GM23248 (cell line): ENCODE measurements at regions not wholly inside any gene's neighbourhood (a gene's known extent, or its start where the extent isn't known, plus 50 kb on each side); places are given as distances from the start of the nearest gene placed in this dataset.

Experiments used
- DNase-seq: peaks from one replicate; pipeline ENCODE4 v3.0.0-alpha.2; 2015
- H2AFZ ChIP-seq: fragments of 200-600 bp; sonication (generic); 2 replicates; pipeline ENCODE4 v1.6.1; 2016; ENCODE audit warnings: antibody characterized with exemption
- H3F3A ChIP-seq: fragments of 200-600 bp; sonication (generic); 2 replicates; pipeline ENCODE4 v1.6.1; 2016; ENCODE audit warnings: mild to moderate bottlenecking, antibody characterized with exemption, mixed run types; ENCODE audit not compliant: insufficient read depth
- H3K27ac ChIP-seq: fragments of 200-600 bp; sonication (generic); 2 replicates; pipeline ENCODE4 v1.5.1; 2016; ENCODE audit warnings: mild to moderate bottlenecking
- H3K27me3 ChIP-seq: fragments of 200-600 bp; sonication (generic); replicated peaks from 2 replicates; pipeline ENCODE4 v1.6.1; 2016; ENCODE audit warnings: mild to moderate bottlenecking; ENCODE audit not compliant: insufficient read depth
- H3K36me3 ChIP-seq: fragments of 200-600 bp; sonication (generic); 2 replicates; pipeline ENCODE4 v1.6.1; 2016; ENCODE audit warnings: low read depth, mild to moderate bottlenecking
- H3K4me1 ChIP-seq: fragments of 200-600 bp; sonication (generic); 2 replicates; pipeline ENCODE4 v1.6.1; 2016; ENCODE audit warnings: mild to moderate bottlenecking; ENCODE audit not compliant: insufficient read depth
- H3K4me2 ChIP-seq: fragments of 200-600 bp; sonication (generic); one replicate; pipeline ENCODE4 v1.6.1; 2016; ENCODE audit warnings: mild to moderate bottlenecking; ENCODE audit not compliant: unreplicated experiment
- H3K4me3 ChIP-seq: fragments of 200-600 bp; sonication (generic); 2 replicates; pipeline ENCODE4 v1.5.1; 2016; ENCODE audit warnings: mild to moderate bottlenecking
- H3K79me2 ChIP-seq: fragments of 200-600 bp; sonication (generic); 2 replicates; pipeline ENCODE4 v1.6.1; 2016; ENCODE audit warnings: mild to moderate bottlenecking; ENCODE audit not compliant: insufficient read depth
- H3K9ac ChIP-seq: fragments of 200-600 bp; sonication (generic); 2 replicates; pipeline ENCODE4 v1.6.1; 2016; ENCODE audit warnings: mild to moderate bottlenecking
- H3K9me2 ChIP-seq: fragments of 200-600 bp; sonication (generic); 2 replicates; pipeline ENCODE4 v1.6.1; 2016; ENCODE audit warnings: mixed run types, mild to moderate bottlenecking, moderate library complexity; ENCODE audit not compliant: insufficient read depth
- H3K9me3 ChIP-seq: fragments of 200-600 bp; sonication (generic); one replicate; pipeline ENCODE4 v1.6.1; 2017; ENCODE audit warnings: low read depth
- H4K20me1 ChIP-seq: fragments of 200-600 bp; sonication (generic); 2 replicates; pipeline ENCODE4 v1.6.0; 2016; ENCODE audit not compliant: insufficient read depth
- EZH2 ChIP-seq: fragments of 200-600 bp; sonication (generic); IDR thresholded peaks from 2 replicates; pipeline ENCODE4 v1.6.1; 2018; ENCODE audit warnings: antibody characterized with exemption, mild to moderate bottlenecking; ENCODE audit not compliant: insufficient read depth, poor library complexity, severe bottlenecking
- EZH2phosphoT487 ChIP-seq: fragments of 200-600 bp; sonication (generic); IDR thresholded peaks from 2 replicates; pipeline ENCODE4 v1.6.1; 2018; ENCODE audit warnings: antibody characterized with exemption, moderate library complexity, mild to moderate bottlenecking, low read depth; ENCODE audit not compliant: insufficient read depth
- WGBS, 2 experiments: methylation state at CpG; one replicate each; pipeline ENCODE4 v1.1.6; 2015 to 2017; ENCODE audit warnings: low lambda C conversion rate in 2 of 2, low coverage in 1 of 2; ENCODE audit errors: missing lambda C conversion rate in 2 of 2; 5-methylcytosine and 5-hydroxymethylcytosine counted together
- in situ Hi-C: fragments of 300-500 bp; cut with MboI; formaldehyde crosslinking; loops from 2 replicates; pipeline ENCODE4 v1.15.0; 2020

GRCh38 chr12:92299744-92300143, 154.1 kb upstream of the BTG1 start:
- no peak overlapping the region for H3K27ac ChIP-seq
- no peak overlapping the region for H2AFZ ChIP-seq
- no peaks in the 10 kb centered on the region for H4K20me1 ChIP-seq
- H3K4me1 ChIP-seq: peaks cover 39% of the 10 kb centered on the region
- no peaks in the 10 kb centered on the region for H3K36me3 ChIP-seq
- in situ Hi-C loops: no loop called here
- no peaks in the 10 kb centered on the region for H3K9me3 ChIP-seq
- no peaks in the 10 kb centered on the region for H3K27me3 ChIP-seq
- no peak for DNase-seq
- H3K79me2 ChIP-seq: no peaks in the 10 kb centered on the region
- WGBS, 2 experiments: 82 to 88% methylated on average over 3 of the region's 3 CpGs
- no peak overlapping the region for H3K4me2 ChIP-seq
- TF ChIP-seq EZH2: no peak
- no peak for TF ChIP-seq EZH2phosphoT487
- H3K4me3 ChIP-seq: no peak overlapping the region
- no peaks in the 10 kb centered on the region for H3K9me2 ChIP-seq
- peaks cover 28% of the 10 kb centered on the region for H3F3A ChIP-seq
- H3K9ac ChIP-seq: no peak overlapping the region

- no peaks in the 10 kb centered on the region for H3K27me3 ChIP-seq
- WGBS, 2 experiments: 92 to 99% methylated on average over 2 of the region's 2 CpGs
- TF ChIP-seq EZH2 (no peak), EZH2phosphoT487 (no peak)
- no peaks in the 10 kb centered on the region for H4K20me1 ChIP-seq
- no peak overlapping the region for H2AFZ ChIP-seq
- H3F3A ChIP-seq: peaks cover 28% of the 10 kb centered on the region
- DNase-seq: no peak
- no peak overlapping the region for H3K4me2 ChIP-seq
- H3K4me3 ChIP-seq: no peak overlapping the region
- in situ Hi-C loops: no loop called here
- peaks cover 43% of the 10 kb centered on the region for H3K4me1 ChIP-seq
- H3K36me3 ChIP-seq: no peaks in the 10 kb centered on the region
- no peak overlapping the region for H3K9ac ChIP-seq
- H3K27ac ChIP-seq: no peak overlapping the region
- no peaks in the 10 kb centered on the region for H3K9me3 ChIP-seq
- no peaks in the 10 kb centered on the region for H3K9me2 ChIP-seq
- H3K79me2 ChIP-seq: no peaks in the 10 kb centered on the region
These were observed 153.7 kb upstream of the BTG1 start for GRCh38 chr12:92299344-92299743.

GRCh38 chr12:92297932-92298696, 152.5 kb upstream of the BTG1 start:
- Histone ChIP-seq H3K4me2 (peak overlapping the region; percentile 70), H3K27me3 (no peaks in the 10 kb centered on the region), H3F3A (peaks cover 28% of the 10 kb centered on the region), H3K79me2 (no peaks in the 10 kb centered on the region), H3K4me3 (peak overlapping the region; percentile 46), H3K9me3 (no peaks in the 10 kb centered on the region), H3K9me2 (no peaks in the 10 kb centered on the region), H3K36me3 (no peaks in the 10 kb centered on the region), H3K27ac (peak overlapping the region; percentile 92), H2AFZ (peak overlapping the region; percentile 83), H3K4me1 (peaks cover 43% of the 10 kb centered on the region), H3K9ac (peak overlapping the region; percentile 72), H4K20me1 (no peaks in the 10 kb centered on the region)
- no peak for TF ChIP-seq EZH2
- no peak for TF ChIP-seq EZH2phosphoT487
- in situ Hi-C loops: no loop called here
- WGBS, 2 experiments: 9 to 10% methylated on average over 8 of the region's 8 CpGs
- peak; percentile 94 for DNase-seq

DNA sequence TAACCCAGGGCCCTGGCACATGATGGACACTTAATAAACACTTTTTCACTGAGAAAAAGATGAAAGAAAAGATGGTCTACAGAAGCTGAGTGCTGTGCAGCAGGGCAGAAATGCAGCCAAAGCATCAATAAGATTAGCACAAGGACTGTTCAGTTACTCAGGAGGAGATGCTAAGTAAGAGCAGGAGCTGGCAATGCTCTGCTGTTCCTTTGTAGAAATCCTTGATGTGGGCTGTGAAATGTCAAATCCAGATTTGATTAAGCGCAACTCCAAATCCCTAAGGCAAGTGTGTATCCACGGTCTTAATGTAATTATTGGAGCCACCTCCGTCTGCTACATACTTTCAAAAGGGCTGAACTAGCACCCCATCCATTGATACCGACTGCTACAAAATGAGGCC, 151.8 kb upstream of the BTG1 start:
- TF ChIP-seq EZH2phosphoT487 (no peak), EZH2 (no peak)
- H3K36me3 ChIP-seq: no peaks in the 10 kb centered on the region
- H3K27ac ChIP-seq: peak overlapping the region; percentile 92
- DNase-seq: peak; percentile 16
- peak overlapping the region; percentile 72 for H3K9ac ChIP-seq
- peak overlapping the region; percentile 70 for H3K4me2 ChIP-seq
- H4K20me1 ChIP-seq: no peaks in the 10 kb centered on the region
- H3K27me3 ChIP-seq: no peaks in the 10 kb centered on the region
- peak overlapping the region; percentile 14; the same call in 1 of the 2 replicates for H3K4me3 ChIP-seq
- peaks cover 28% of the 10 kb centered on the region for H3F3A ChIP-seq
- in situ Hi-C loops: no loop called here
- H3K79me2 ChIP-seq: no peaks in the 10 kb centered on the region
- no peaks in the 10 kb centered on the region for H3K9me2 ChIP-seq
- H3K4me1 ChIP-seq: peaks cover 43% of the 10 kb centered on the region
- H2AFZ ChIP-seq: peak overlapping the region; percentile 83
- WGBS, 2 experiments: 44 to 49% methylated on average over 4 of the region's 4 CpGs
- no peaks in the 10 kb centered on the region for H3K9me3 ChIP-seq

- Histone ChIP-seq H3K36me3 (no peaks in the 10 kb centered on the region), H3K4me3 (no peak overlapping the region), H2AFZ (no peak overlapping the region), H3K9me2 (no peaks in the 10 kb centered on the region), H3K27ac (peak overlapping the region; percentile 34), H3K27me3 (no peaks in the 10 kb centered on the region), H3K9ac (no peak overlapping the region), H4K20me1 (no peaks in the 10 kb centered on the region), H3K79me2 (no peaks in the 10 kb centered on the region), H3K9me3 (no peaks in the 10 kb centered on the region), H3F3A (peaks cover 39% of the 10 kb centered on the region), H3K4me1 (peaks cover 49% of the 10 kb centered on the region), H3K4me2 (peak overlapping the region; percentile 4)
- 86 to 88% methylated on average over 3 of the region's 3 CpGs for WGBS, 2 experiments
- TF ChIP-seq EZH2phosphoT487: no peak
- no peak for TF ChIP-seq EZH2
- peak; percentile 74 for DNase-seq
- in situ Hi-C loops: no loop called here
These were observed 149.9 kb upstream of the BTG1 start for GRCh38 chr12:92295523-92295922.
